HFF-Myc (cell line): ENCODE measurements at regions not wholly inside any gene's neighbourhood (a gene's known extent, or its start where the extent isn't known, plus 50 kb on each side); places are given as distances from the start of the nearest gene placed in this dataset.

ENCODE experiments used
- DNase-seq: peaks from one replicate; pipeline ENCODE4 v3.0.0-alpha.2; 2011; ENCODE audit warnings: low read depth; ENCODE audit errors: extremely low read depth
- H3K4me3 ChIP-seq: replicated peaks from 2 replicates; pipeline ENCODE4 v1.5.1; 2011; ENCODE audit warnings: low read depth, mild to moderate bottlenecking, control low read depth, low read length
- CTCF ChIP-seq: IDR thresholded peaks from 2 replicates; pipeline ENCODE4 v1.5.1; 2012; ENCODE audit warnings: mild to moderate bottlenecking, low read depth, low read length, control low read depth; ENCODE audit errors: missing control alignments

GRCh38 chr4:176548571-176548970, 228.8 kb downstream of the SPCS3 start:
- H3K4me3 ChIP-seq = no peak overlapping the region
- DNase-seq = no peak
- TF ChIP-seq CTCF = no peak

GRCh38 chr4:176549161-176549865, 229.5 kb downstream of the SPCS3 start:
- TF ChIP-seq CTCF = no peak
- no peak overlapping the region for H3K4me3 ChIP-seq
- DNase-seq = no peak

- TF ChIP-seq CTCF = no peak
- no peak overlapping the region for H3K4me3 ChIP-seq
- no peak for DNase-seq
Observed at GRCh38 chr4:176558661-176559060, 234.1 kb downstream of the VEGFC start.

GRCh38 chr4:176561368-176561767, 231.4 kb downstream of the VEGFC start:
- TF ChIP-seq CTCF = no peak
- no peak overlapping the region for H3K4me3 ChIP-seq
- no peak for DNase-seq

GRCh38 chr4:176563591-176563990, 229.1 kb downstream of the VEGFC start:
- TF ChIP-seq CTCF = no peak
- no peak for DNase-seq
- no peak overlapping the region for H3K4me3 ChIP-seq

GRCh38 chr4:176565049-176565448, 227.7 kb downstream of the VEGFC start:
- no peak for DNase-seq
- H3K4me3 ChIP-seq = no peak overlapping the region
- no peak for TF ChIP-seq CTCF

- no peak for DNase-seq
- H3K4me3 ChIP-seq = no peak overlapping the region
- TF ChIP-seq CTCF = no peak
Observed at GRCh38 chr4:176566769-176567168, 226.0 kb downstream of the VEGFC start.
